Stimulated activated CD8-positive, alpha-beta memory T cell treated with anti-CD3 and anti-CD28 coated beads, Interleukin-15, amount 100 ng/mL, for 24 hours (primary cell): ENCODE measurements at regions not wholly inside any gene's neighbourhood (a gene's known extent, or its start where the extent isn't known, plus 50 kb on each side); places are given as distances from the start of the nearest gene placed in this dataset.

Source experiments
- DNase-seq: peaks from one replicate; pipeline ENCODE4 v3.0.0-alpha.2; 2020; ENCODE audit warnings: low read depth

- DNase-seq = no peak
Observed at GRCh38 chr2:128534688-128535392, 216.2 kb upstream of the HS6ST1 start.

GRCh38 chr2:128535953-128536352 is 217.3 kb upstream of the HS6ST1 start:
- no peak for DNase-seq

GRCh38 chr2:128536925-128537620 is 218.4 kb upstream of the HS6ST1 start:
- DNase-seq = no peak

- no peak for DNase-seq
Observed at GRCh38 chr2:128537646-128538045, 219.0 kb upstream of the HS6ST1 start.

GRCh38 chr2:128538396-128538795 is 219.7 kb upstream of the HS6ST1 start:
- no peak for DNase-seq

- no peak for DNase-seq
Observed at GRCh38 chr2:128540670-128541069, 222.0 kb upstream of the HS6ST1 start.

- DNase-seq = no peak
Observed at GRCh38 chr2:128541448-128541847, 222.8 kb upstream of the HS6ST1 start.

- DNase-seq = no peak
Observed at GRCh38 chr2:128543036-128543435, 224.4 kb upstream of the HS6ST1 start.

GRCh38 chr2:128543646-128544045 is 225.0 kb upstream of the HS6ST1 start:
- DNase-seq = no peak

- no peak for DNase-seq
Observed at GRCh38 chr2:128544321-128545037, 225.8 kb upstream of the HS6ST1 start.

GRCh38 chr2:128545085-128545484 is 226.4 kb upstream of the HS6ST1 start:
- no peak for DNase-seq

- no peak for DNase-seq
Observed at GRCh38 chr2:128545829-128546228, 227.2 kb upstream of the HS6ST1 start.

- DNase-seq = no peak
Observed at GRCh38 chr2:128547667-128548066, 229.0 kb upstream of the HS6ST1 start.

GRCh38 chr2:128548461-128548891 is 229.8 kb upstream of the HS6ST1 start:
- no peak for DNase-seq

GRCh38 chr2:128549094-128549493 is 230.4 kb upstream of the HS6ST1 start:
- DNase-seq = no peak

- no peak for DNase-seq
Observed at GRCh38 chr2:128549646-128550260, 231.1 kb upstream of the HS6ST1 start.

GRCh38 chr2:128550389-128550788 is 231.7 kb upstream of the HS6ST1 start:
- DNase-seq = no peak

GRCh38 chr2:128550801-128551416 is 232.2 kb upstream of the HS6ST1 start:
- no peak for DNase-seq

- DNase-seq = no peak
Observed at GRCh38 chr2:128551435-128551834, 232.8 kb upstream of the HS6ST1 start.

- no peak for DNase-seq
Observed at GRCh38 chr2:128552141-128552805, 233.6 kb upstream of the HS6ST1 start.

GRCh38 chr2:128552806-128553551 is 234.3 kb upstream of the HS6ST1 start:
- no peak for DNase-seq
